ENCODE measurements at regions not wholly inside any gene's neighbourhood (a gene's known extent, or its start where the extent isn't known, plus 50 kb on each side); places are given as distances from the start of the nearest gene placed in this dataset.

- Histone ChIP-seq H2AFZ (ENCODE audit: low read length) (no peak overlapping the region), H3K79me2 (ENCODE audit: insufficient read depth, low read length) (no peaks in the 10 kb centered on the region), H3K27ac (ENCODE audit: low read depth, low read length) (no peak overlapping the region), H3K27me3 (ENCODE audit: insufficient read depth, low read length) (no peaks in the 10 kb centered on the region), H3K9me3 (ENCODE audit: low read depth, low read length) (no peaks in the 10 kb centered on the region), H4K20me1 (ENCODE audit: insufficient read depth, low read length) (no peaks in the 10 kb centered on the region), H3K36me3 (ENCODE audit: insufficient read depth, low read length) (no peaks in the 10 kb centered on the region), H3K4me3 (ENCODE audit: insufficient read depth, low read length) (no peak overlapping the region), H3K4me2 (ENCODE audit: insufficient read depth, low read length) (no peak overlapping the region), H3K4me1 (ENCODE audit: insufficient read depth, low read length) (peaks cover 14% of the 10 kb centered on the region)
- TF ChIP-seq CTCF (IDR thresholded peaks at IDR 0.05; ENCODE audit: extremely low read depth, low read depth, low read length): no peak
- no peak for DNase-seq (ENCODE audit: insufficient read length, low spot score, missing footprints)
Observed at GRCh38 chr11:106425819-106426218, 348.4 kb downstream of the AASDHPPT start.

GRCh38 chr11:106426696-106427095, 349.2 kb downstream of the AASDHPPT start:
- Histone ChIP-seq H3K27me3 (ENCODE audit: insufficient read depth, low read length) (no peaks in the 10 kb centered on the region), H3K27ac (ENCODE audit: low read depth, low read length) (no peak overlapping the region), H3K4me2 (ENCODE audit: insufficient read depth, low read length) (no peak overlapping the region), H3K79me2 (ENCODE audit: insufficient read depth, low read length) (no peaks in the 10 kb centered on the region), H3K36me3 (ENCODE audit: insufficient read depth, low read length) (no peaks in the 10 kb centered on the region), H3K4me3 (ENCODE audit: insufficient read depth, low read length) (no peak overlapping the region), H2AFZ (ENCODE audit: low read length) (no peak overlapping the region), H4K20me1 (ENCODE audit: insufficient read depth, low read length) (no peaks in the 10 kb centered on the region), H3K4me1 (ENCODE audit: insufficient read depth, low read length) (peaks cover 14% of the 10 kb centered on the region), H3K9me3 (ENCODE audit: low read depth, low read length) (no peaks in the 10 kb centered on the region)
- TF ChIP-seq CTCF (IDR thresholded peaks at IDR 0.05; ENCODE audit: extremely low read depth, low read depth, low read length): no peak
- DNase-seq (ENCODE audit: insufficient read length, low spot score, missing footprints): no peak

- Histone ChIP-seq H3K27ac (ENCODE audit: low read depth, low read length) (no peak overlapping the region), H4K20me1 (ENCODE audit: insufficient read depth, low read length) (no peaks in the 10 kb centered on the region), H3K36me3 (ENCODE audit: insufficient read depth, low read length) (no peaks in the 10 kb centered on the region), H3K9me3 (ENCODE audit: low read depth, low read length) (no peaks in the 10 kb centered on the region), H2AFZ (ENCODE audit: low read length) (no peak overlapping the region), H3K4me2 (ENCODE audit: insufficient read depth, low read length) (no peak overlapping the region), H3K79me2 (ENCODE audit: insufficient read depth, low read length) (no peaks in the 10 kb centered on the region), H3K4me1 (ENCODE audit: insufficient read depth, low read length) (peaks cover 14% of the 10 kb centered on the region), H3K4me3 (ENCODE audit: insufficient read depth, low read length) (no peak overlapping the region), H3K27me3 (ENCODE audit: insufficient read depth, low read length) (no peaks in the 10 kb centered on the region)
- no peak for DNase-seq (ENCODE audit: insufficient read length, low spot score, missing footprints)
- no peak for TF ChIP-seq CTCF (IDR thresholded peaks at IDR 0.05; ENCODE audit: extremely low read depth, low read depth, low read length)
Observed at GRCh38 chr11:106427736-106428135, 350.3 kb downstream of the AASDHPPT start.

GRCh38 chr11:106442032-106442431, 364.6 kb downstream of the AASDHPPT start:
- Histone ChIP-seq H3K4me1 (ENCODE audit: insufficient read depth, low read length) (peaks cover 6% of the 10 kb centered on the region), H2AFZ (ENCODE audit: low read length) (no peak overlapping the region)
- TF ChIP-seq CTCF (IDR thresholded peaks at IDR 0.05; ENCODE audit: extremely low read depth, low read depth, low read length): no peak

More at GRCh38 chr11:106442032-106442431, 364.6 kb downstream of the AASDHPPT start:
- H3K4me2 ChIP-seq (ENCODE audit: insufficient read depth, low read length): no peak overlapping the region
- no peaks in the 10 kb centered on the region for H3K36me3 ChIP-seq (ENCODE audit: insufficient read depth, low read length)
- no peak overlapping the region for H3K4me3 ChIP-seq (ENCODE audit: insufficient read depth, low read length)
- no peaks in the 10 kb centered on the region for H3K79me2 ChIP-seq (ENCODE audit: insufficient read depth, low read length)
- no peaks in the 10 kb centered on the region for H3K27me3 ChIP-seq (ENCODE audit: insufficient read depth, low read length)
- H3K9me3 ChIP-seq (ENCODE audit: low read depth, low read length): no peaks in the 10 kb centered on the region
- no peak overlapping the region for H3K27ac ChIP-seq (ENCODE audit: low read depth, low read length)
- no peak for DNase-seq (ENCODE audit: insufficient read length, low spot score, missing footprints)
- H4K20me1 ChIP-seq (ENCODE audit: insufficient read depth, low read length): no peaks in the 10 kb centered on the region

All from osteoblast (primary cell).